ENCODE measurements at regions not wholly inside any gene's neighbourhood (a gene's known extent, or its start where the extent isn't known, plus 50 kb on each side); places are given as distances from the start of the nearest gene placed in this dataset. TPM values are rescaled to one million over a fixed set of nuclear protein-coding genes. Genes with fewer than 3 reads are reported as not detected.

DNA sequence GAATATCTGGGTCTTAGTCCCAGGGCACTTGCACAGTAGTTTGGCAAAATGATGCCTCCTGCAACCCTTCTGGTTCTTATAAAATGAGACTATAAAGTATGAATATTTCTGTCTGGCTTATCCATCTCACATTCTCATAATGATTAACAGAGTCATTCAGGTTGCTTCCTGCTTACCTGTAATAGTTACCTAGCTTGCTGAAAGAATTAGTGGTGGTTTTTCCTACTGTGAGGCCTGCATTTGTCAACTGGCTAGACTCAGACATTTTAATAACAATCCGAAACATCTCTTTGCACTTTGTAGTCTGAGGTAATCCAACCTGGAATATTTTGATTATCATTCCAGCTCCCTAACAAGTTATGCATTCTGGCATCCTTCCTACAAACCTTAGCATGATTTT lies 75.6 kb upstream of the POU1F1 start:
- Histone ChIP-seq H3K36me3 (ENCODE audit: insufficient read depth) (no peaks in the 10 kb centered on the region), H3K27ac (ENCODE audit: low read depth) (no peak overlapping the region), H3K4me1 (ENCODE audit: insufficient read depth) (no peaks in the 10 kb centered on the region), H3K4me3 (ENCODE audit: low read depth, low read length) (no peak overlapping the region)
- no peak for DNase-seq (ENCODE audit: extremely low spot score)
- WGBS, result 90% methylated on average over 1 of the region's 1 CpG

DNA sequence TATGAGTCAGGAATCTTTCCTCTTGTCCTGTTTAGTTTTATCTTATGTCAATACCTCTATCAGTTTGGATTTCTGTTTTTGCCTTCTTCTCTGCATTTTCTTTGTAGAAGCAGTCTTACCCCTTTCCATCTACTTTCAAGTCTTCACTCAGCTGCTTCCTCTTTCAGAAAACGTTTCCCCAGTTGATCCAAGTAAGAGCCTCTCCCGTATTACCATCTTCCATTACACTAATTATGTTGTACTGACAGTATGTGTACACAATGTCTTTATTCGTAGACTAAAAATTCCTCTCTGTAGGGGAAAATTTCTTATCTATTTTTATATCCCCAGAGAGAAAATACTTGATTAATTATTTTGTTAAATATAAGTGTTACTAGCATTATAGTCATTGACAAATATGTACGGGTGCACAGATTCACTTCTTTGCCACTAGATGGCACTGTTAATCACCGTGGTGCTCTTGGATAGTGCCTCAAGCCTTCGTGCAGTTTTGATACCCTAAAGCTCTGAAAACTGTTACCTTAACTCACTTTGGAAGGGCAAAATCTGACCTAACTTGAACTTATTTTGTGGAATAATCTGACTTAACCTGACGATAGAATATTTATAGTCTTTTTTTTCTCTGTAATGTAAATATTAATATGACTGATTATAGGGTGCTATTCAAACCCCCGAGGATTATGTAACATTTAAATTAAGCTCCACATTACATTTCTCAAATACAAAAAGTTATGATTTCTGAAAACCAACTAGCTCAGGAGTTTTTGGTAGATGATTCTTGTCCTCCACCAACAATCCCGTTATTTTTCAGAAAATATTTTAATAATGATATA lies 74.2 kb upstream of the POU1F1 start:
- no peaks in the 10 kb centered on the region for H3K36me3 ChIP-seq (ENCODE audit: insufficient read depth)
- H3K4me1 ChIP-seq (ENCODE audit: insufficient read depth), result no peaks in the 10 kb centered on the region
- no peak overlapping the region for H3K4me3 ChIP-seq (ENCODE audit: low read depth, low read length)
- 23% methylated on average over 9 of the region's 9 CpGs for WGBS
- no peak overlapping the region for H3K27ac ChIP-seq (ENCODE audit: low read depth)
- DNase-seq (ENCODE audit: extremely low spot score), result no peak

- H3K4me1 ChIP-seq (ENCODE audit: insufficient read depth), result no peaks in the 10 kb centered on the region
- 92% methylated on average over 2 of the region's 2 CpGs for WGBS
- DNase-seq (ENCODE audit: extremely low spot score), result no peak
- H3K27ac ChIP-seq (ENCODE audit: low read depth), result no peak overlapping the region
- H3K4me3 ChIP-seq (ENCODE audit: low read depth, low read length), result no peak overlapping the region
- H3K36me3 ChIP-seq (ENCODE audit: insufficient read depth), result no peaks in the 10 kb centered on the region
These were observed 73.4 kb upstream of the POU1F1 start for GRCh38 chr3:87349833-87350232.

GRCh38 chr3:87336761-87337160 lies 60.4 kb upstream of the POU1F1 start:
- Histone ChIP-seq H3K36me3 (ENCODE audit: insufficient read depth) (no peaks in the 10 kb centered on the region), H3K4me1 (ENCODE audit: insufficient read depth) (no peaks in the 10 kb centered on the region), H3K4me3 (ENCODE audit: low read depth, low read length) (no peak overlapping the region), H3K27ac (ENCODE audit: low read depth) (no peak overlapping the region)
- DNase-seq (ENCODE audit: extremely low spot score), result no peak

DNA sequence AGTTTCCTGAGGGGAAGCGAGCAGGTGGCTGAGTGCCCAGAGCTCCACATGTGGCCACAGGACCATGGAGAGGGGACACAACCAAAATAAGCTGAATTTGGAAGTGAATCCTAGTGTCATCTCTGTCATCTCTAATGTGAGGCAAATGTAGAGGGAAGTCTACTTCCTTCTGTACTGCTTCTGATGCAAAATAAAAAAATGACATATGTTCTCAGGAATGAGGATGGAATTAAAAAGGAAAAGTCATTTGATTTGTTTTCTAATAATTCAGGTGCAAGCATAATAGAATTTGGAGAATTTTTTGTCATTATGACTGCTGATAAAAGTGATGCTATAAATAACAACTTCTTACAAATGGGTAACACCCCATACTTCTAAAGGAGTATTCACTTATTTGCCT lies 59.5 kb upstream of the POU1F1 start:
- no peak overlapping the region for H3K27ac ChIP-seq (ENCODE audit: low read depth)
- DNase-seq (ENCODE audit: extremely low spot score), result no peak
- no peaks in the 10 kb centered on the region for H3K36me3 ChIP-seq (ENCODE audit: insufficient read depth)
- no peaks in the 10 kb centered on the region for H3K4me1 ChIP-seq (ENCODE audit: insufficient read depth)
- no peak overlapping the region for H3K4me3 ChIP-seq (ENCODE audit: low read depth, low read length)
- WGBS, result 82% methylated on average over 1 of the region's 1 CpG

DNA sequence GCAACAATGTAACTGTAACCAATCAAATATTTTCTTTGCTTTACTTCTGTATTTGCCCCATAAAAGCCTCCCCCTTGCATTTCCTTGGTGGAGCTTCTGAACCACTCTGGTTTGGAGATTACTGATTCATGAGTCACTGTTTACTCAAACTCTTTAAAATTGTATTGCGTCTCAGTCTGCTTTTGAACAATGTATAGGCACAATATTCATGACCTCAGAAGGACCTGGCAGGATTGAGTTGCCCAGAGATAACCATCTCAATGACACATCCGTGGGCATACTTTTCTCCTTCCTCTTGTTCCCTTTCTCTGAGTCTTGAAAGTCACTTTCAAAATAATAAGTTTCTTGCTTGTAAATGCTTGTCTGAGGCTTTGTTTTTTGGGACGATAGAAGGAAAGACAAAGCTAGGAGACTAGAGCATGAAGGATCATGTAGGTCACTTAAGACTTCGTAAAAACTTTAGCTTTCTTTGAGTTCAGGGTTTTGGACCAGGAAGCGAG lies 57.1 kb upstream of the POU1F1 start:
- peak; percentile 62 for DNase-seq (ENCODE audit: extremely low spot score)
- WGBS, result 63% methylated on average over 5 of the region's 5 CpGs
- H3K4me1 ChIP-seq (ENCODE audit: insufficient read depth), result no peaks in the 10 kb centered on the region
- peak overlapping the region; percentile 38 for H3K27ac ChIP-seq (ENCODE audit: low read depth)
- no peaks in the 10 kb centered on the region for H3K36me3 ChIP-seq (ENCODE audit: insufficient read depth)
- no peak overlapping the region for H3K4me3 ChIP-seq (ENCODE audit: low read depth, low read length)

DNA sequence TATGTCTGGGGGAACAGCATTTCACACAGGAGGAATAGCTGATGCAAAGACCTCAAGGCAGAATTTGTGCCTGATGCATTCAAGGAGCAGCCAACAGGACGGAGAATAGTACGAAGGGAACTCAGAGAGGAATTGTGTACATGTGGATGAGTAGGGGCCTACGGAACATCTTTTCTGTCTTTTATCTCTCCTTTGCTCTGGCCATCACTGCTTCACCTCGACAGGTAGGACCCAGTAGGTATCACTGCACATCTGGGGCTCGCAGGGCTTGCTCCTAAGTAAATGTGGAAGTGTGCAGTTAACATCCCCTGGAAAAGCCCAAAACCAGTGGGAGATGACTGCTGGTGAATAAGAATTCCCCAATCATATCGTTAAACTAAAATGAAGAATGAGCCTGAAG lies 56.4 kb upstream of the POU1F1 start:
- no peak for DNase-seq (ENCODE audit: extremely low spot score)
- WGBS, result 87% methylated on average over 6 of the region's 6 CpGs
- Histone ChIP-seq H3K36me3 (ENCODE audit: insufficient read depth) (no peaks in the 10 kb centered on the region), H3K4me1 (ENCODE audit: insufficient read depth) (no peaks in the 10 kb centered on the region), H3K4me3 (ENCODE audit: low read depth, low read length) (no peak overlapping the region), H3K27ac (ENCODE audit: low read depth) (peak overlapping the region; percentile 30)

DNA sequence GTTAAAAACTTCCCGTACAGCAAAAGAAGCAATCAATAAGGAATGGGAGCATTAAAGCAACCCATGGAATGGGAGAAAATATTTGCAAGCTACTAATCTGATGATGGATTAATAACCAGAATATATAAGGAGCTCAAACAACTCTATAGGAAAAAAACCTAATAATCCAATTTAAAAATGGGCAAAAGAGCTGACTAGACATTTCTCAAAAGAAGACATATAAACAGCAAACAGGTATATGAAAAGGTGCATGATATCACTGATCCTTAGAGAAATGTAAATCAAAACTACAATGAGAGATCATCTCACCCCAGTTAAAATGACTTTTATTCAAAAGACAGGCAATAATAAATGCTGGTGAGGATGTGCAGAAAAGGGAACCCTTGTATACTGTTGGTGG lies 52.7 kb upstream of the POU1F1 start:
- no peak overlapping the region for H3K27ac ChIP-seq (ENCODE audit: low read depth)
- no peaks in the 10 kb centered on the region for H3K36me3 ChIP-seq (ENCODE audit: insufficient read depth)
- no peak overlapping the region for H3K4me3 ChIP-seq (ENCODE audit: low read depth, low read length)
- H3K4me1 ChIP-seq (ENCODE audit: insufficient read depth), result no peaks in the 10 kb centered on the region
- DNase-seq (ENCODE audit: extremely low spot score), result no peak
- 41% methylated on average over 1 of the region's 1 CpG for WGBS

Small RNA genes in the stretch of these regions (small RNA-seq; reads per million reads assigned to genes)
- gene RNU6-873P (not detected), gene RNU6ATAC6P (not detected)
